Chondrocyte (in vitro differentiated cells): ENCODE measurements at regions not wholly inside any gene's neighbourhood (a gene's known extent, or its start where the extent isn't known, plus 50 kb on each side); places are given as distances from the start of the nearest gene placed in this dataset.

Experiments
- DNase-seq: peaks from one replicate; pipeline ENCODE4 v3.0.0; 2021; ENCODE audit warnings: mixed read lengths, low spot score
- H3K27ac Mint-ChIP-seq: one replicate; pipeline ENCODE4 v1.8.0; 2021; ENCODE audit warnings: mild to moderate bottlenecking, moderate library complexity, mixed read lengths; ENCODE audit not compliant: unreplicated experiment
- H3K27me3 Mint-ChIP-seq: 2 replicates; pipeline ENCODE4 v1.8.0; 2021; ENCODE audit warnings: low read depth, mixed read lengths
- H3K36me3 Mint-ChIP-seq: 2 replicates; pipeline ENCODE4 v1.8.0; 2021; ENCODE audit warnings: low read depth, mixed read lengths
- H3K4me1 Mint-ChIP-seq: 2 replicates; pipeline ENCODE4 v1.8.0; 2021; ENCODE audit warnings: low read depth, mild to moderate bottlenecking, mixed read lengths
- H3K4me3 Mint-ChIP-seq: one replicate; pipeline ENCODE4 v1.8.0; 2021; ENCODE audit warnings: mild to moderate bottlenecking, moderate library complexity, mixed read lengths; ENCODE audit not compliant: unreplicated experiment
- H3K9me3 Mint-ChIP-seq: 2 replicates; pipeline ENCODE4 v1.8.0; 2021; ENCODE audit warnings: low read depth, mixed read lengths
- TF ChIP-seq, protein P1 (sequence below): fragments of 200-600 bp; sonication (generic); IDR thresholded peaks from 2 replicates; pipeline ENCODE4 v1.5.0; 2021; ENCODE audit warnings: antibody characterized with exemption, mild to moderate bottlenecking, moderate library complexity

DNA sequence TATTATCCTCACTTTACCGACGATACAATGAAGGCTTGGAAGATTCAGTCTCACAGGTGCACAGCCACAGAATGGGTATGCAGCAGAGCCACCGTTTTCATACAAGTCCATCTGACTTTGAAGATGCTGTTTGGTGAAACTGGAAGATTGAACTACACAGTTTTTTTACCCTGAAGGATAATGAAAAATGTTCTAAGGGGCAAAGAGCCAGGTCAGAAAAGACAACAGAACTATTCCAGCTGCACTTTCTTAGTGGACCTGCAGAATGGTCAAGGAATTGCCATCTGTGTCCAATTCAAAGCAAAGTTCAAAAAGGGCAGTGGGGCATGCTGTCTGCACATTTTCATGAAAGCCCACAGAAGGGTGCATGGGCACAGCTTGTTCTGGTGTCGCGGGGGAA is 127.6 kb upstream of the PDZRN3 start:
- Mint-ChIP-seq H3K9me3 (no peaks in the 10 kb centered on the region), H3K36me3 (no peaks in the 10 kb centered on the region), H3K4me1 (no peaks in the 10 kb centered on the region), H3K4me3 (no peak overlapping the region), H3K27me3 (no peaks in the 10 kb centered on the region), H3K27ac (no peak overlapping the region)
- TF ChIP-seq, protein P1, sequence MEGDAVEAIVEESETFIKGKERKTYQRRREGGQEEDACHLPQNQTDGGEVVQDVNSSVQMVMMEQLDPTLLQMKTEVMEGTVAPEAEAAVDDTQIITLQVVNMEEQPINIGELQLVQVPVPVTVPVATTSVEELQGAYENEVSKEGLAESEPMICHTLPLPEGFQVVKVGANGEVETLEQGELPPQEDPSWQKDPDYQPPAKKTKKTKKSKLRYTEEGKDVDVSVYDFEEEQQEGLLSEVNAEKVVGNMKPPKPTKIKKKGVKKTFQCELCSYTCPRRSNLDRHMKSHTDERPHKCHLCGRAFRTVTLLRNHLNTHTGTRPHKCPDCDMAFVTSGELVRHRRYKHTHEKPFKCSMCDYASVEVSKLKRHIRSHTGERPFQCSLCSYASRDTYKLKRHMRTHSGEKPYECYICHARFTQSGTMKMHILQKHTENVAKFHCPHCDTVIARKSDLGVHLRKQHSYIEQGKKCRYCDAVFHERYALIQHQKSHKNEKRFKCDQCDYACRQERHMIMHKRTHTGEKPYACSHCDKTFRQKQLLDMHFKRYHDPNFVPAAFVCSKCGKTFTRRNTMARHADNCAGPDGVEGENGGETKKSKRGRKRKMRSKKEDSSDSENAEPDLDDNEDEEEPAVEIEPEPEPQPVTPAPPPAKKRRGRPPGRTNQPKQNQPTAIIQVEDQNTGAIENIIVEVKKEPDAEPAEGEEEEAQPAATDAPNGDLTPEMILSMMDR, result no peak
- no peak for DNase-seq

DNA sequence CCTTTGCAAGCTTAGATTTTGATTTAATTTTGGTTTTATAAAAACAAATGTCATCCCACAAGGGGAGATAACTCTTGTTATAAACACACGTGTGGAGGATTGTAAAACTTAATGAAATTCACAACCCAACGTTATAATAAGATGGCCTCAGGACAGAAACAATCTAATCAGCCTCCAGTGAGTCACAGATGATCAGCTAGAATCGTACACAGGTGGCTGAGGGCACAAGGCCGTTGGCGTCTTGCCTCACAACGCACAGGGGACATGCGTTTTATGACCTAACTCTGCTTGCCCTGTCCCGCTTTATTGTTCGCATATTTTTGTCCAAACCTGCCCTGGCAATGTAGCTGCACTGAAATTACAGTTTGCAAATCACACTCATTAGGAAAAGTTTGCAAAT is 121.9 kb upstream of the PDZRN3 start:
- Mint-ChIP-seq H3K36me3 (no peaks in the 10 kb centered on the region), H3K9me3 (no peaks in the 10 kb centered on the region), H3K27ac (no peak overlapping the region), H3K4me3 (no peak overlapping the region), H3K4me1 (peaks cover 22% of the 10 kb centered on the region), H3K27me3 (no peaks in the 10 kb centered on the region)
- DNase-seq, result no peak
- TF ChIP-seq, protein P1, result no peak

DNA sequence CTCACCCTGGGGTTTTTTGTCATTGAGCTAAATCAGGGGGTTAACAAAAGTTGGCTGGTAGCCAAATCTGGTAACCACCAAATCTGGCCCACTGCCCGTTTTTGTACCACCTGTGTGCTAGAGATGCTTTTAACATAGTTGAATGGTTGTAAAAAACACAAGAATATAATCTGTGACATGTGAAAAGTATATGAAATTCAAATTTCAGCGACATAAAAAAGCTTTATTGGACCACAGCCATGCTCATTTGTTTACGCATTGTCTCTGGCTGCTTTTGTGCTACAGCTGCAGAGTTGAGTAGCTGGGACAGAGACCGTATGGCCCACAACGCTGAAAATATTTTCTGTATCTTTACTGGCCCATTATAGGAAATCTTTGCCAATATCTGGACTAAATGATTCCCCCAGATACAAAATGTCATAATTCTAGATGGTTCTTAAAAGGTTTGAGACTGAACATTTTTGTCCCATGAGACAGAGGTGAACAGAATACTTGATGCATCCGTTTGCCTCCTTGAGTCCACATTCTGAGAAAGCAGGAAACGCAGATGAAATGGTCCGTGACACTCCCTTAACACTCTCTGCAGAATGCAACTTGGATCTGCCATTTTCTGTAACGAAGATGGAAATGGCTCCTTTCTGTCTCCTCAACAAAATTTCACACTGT is 120.9 kb upstream of the PDZRN3 start:
- no peaks in the 10 kb centered on the region for H3K9me3 Mint-ChIP-seq
- TF ChIP-seq, protein P1, result no peak
- H3K4me1 Mint-ChIP-seq, result peaks cover 29% of the 10 kb centered on the region
- no peaks in the 10 kb centered on the region for H3K27me3 Mint-ChIP-seq
- no peaks in the 10 kb centered on the region for H3K36me3 Mint-ChIP-seq
- H3K4me3 Mint-ChIP-seq, result no peak overlapping the region
- no peak overlapping the region for H3K27ac Mint-ChIP-seq
- DNase-seq, result no peak

DNA sequence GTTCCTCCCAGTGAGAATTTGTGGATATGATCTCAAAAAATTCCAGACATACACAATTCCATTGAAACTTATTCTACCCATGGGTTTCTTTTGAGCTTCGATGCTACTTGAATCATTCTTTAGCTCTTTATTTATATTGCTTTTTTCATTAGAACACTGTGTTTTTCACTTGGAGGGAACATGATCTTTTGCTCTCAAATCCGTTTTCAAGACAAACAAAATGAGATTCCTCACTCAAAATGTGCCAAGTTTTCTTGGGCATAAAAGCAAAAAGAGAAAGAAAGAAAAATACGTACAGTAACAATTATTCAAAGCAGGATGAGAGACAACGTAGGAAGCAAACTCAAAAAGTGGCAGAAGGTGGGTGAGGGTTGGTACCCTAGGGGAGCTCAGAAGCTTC is 118.8 kb upstream of the PDZRN3 start:
- Mint-ChIP-seq H3K4me1 (peaks cover 42% of the 10 kb centered on the region), H3K36me3 (no peaks in the 10 kb centered on the region), H3K27me3 (no peaks in the 10 kb centered on the region), H3K27ac (peak overlapping the region; percentile 86), H3K4me3 (peak overlapping the region; percentile 20), H3K9me3 (no peaks in the 10 kb centered on the region)
- no peak for DNase-seq
- TF ChIP-seq, protein P1, result no peak

DNA sequence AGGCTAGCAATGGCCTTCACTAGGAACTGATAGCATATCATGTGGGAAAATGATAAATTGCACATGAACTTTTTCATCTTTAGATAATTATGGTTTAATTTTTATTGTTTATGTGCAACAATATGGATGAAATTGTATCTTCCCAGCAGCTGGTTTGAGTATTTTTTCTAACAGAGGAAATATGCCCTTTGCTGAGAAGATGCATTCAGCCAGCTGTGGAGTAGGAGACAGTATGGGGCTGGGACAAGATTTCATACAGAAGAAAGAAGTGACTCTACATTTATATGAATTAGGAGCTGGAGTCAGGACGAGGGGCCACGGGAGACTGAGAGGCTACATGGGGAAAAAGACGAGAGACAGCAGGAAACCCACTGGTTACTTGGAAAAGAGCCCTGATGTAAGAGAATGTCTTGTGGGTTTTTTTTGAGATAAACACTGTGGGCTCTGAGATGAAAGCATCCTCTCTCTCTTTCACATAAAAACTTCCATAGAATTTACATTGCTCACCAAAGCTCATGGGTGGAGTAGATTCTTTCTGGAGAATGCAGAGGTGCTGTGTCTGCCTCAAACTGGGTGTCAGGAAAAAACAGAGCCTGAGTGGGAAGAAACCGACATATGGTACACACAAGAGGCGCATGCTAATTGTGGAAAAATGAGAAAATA is 115.2 kb upstream of the PDZRN3 start:
- no peak overlapping the region for H3K4me3 Mint-ChIP-seq
- TF ChIP-seq, protein P1, result no peak
- no peak for DNase-seq
- peaks cover 42% of the 10 kb centered on the region for H3K4me1 Mint-ChIP-seq
- H3K9me3 Mint-ChIP-seq, result no peaks in the 10 kb centered on the region
- no peaks in the 10 kb centered on the region for H3K27me3 Mint-ChIP-seq
- H3K36me3 Mint-ChIP-seq, result no peaks in the 10 kb centered on the region
- H3K27ac Mint-ChIP-seq, result peak overlapping the region; percentile 38
